ENCODE measurements at regions not wholly inside any gene's neighbourhood (a gene's known extent, or its start where the extent isn't known, plus 50 kb on each side); places are given as distances from the start of the nearest gene placed in this dataset.

- H4K20me1 ChIP-seq (ENCODE audit: insufficient read depth, low read length, poor library complexity, severe bottlenecking) = no peaks in the 10 kb centered on the region
- H2AFZ ChIP-seq (ENCODE audit: low read length) = no peak overlapping the region
- no peaks in the 10 kb centered on the region for H3K36me3 ChIP-seq (ENCODE audit: insufficient read depth, low read length)
- H3K9ac ChIP-seq (ENCODE audit: low read depth, low read length, poor library complexity, severe bottlenecking) = no peak overlapping the region
- H3K4me1 ChIP-seq (ENCODE audit: insufficient read depth, low read length, poor library complexity, severe bottlenecking) = no peaks in the 10 kb centered on the region
- no peak overlapping the region for H3K4me2 ChIP-seq (ENCODE audit: low read depth, low read length, poor library complexity, severe bottlenecking)
- no peaks in the 10 kb centered on the region for H3K9me3 ChIP-seq (ENCODE audit: insufficient read depth, low read depth, low read length)
- H3K79me2 ChIP-seq (ENCODE audit: insufficient read depth, low read length) = no peaks in the 10 kb centered on the region
- no peak overlapping the region for H3K4me3 ChIP-seq (ENCODE audit: low read length, poor library complexity, severe bottlenecking)
- no peaks in the 10 kb centered on the region for H3K9me2 ChIP-seq (replicated peaks; ENCODE audit: low read depth, low read length)
- no peaks in the 10 kb centered on the region for H3K27me3 ChIP-seq (ENCODE audit: insufficient read depth, low read length, poor library complexity, severe bottlenecking)
- TF ChIP-seq CTCF (conservative IDR thresholded peaks at IDR 0.05; ENCODE audit: low read length) = no peak
- no peak for TF ChIP-seq EZH2phosphoT487 (IDR thresholded peaks at IDR 0.05; ENCODE audit: borderline replicate concordance)
- no peaks in the 10 kb centered on the region for H3F3A ChIP-seq (ENCODE audit: low read depth)
Measured at GRCh38 chr2:140064243-140064642, 1284.1 kb upstream of the NXPH2 start.

- no peaks in the 10 kb centered on the region for H3K9me3 ChIP-seq (ENCODE audit: insufficient read depth, low read depth, low read length)
Measured at GRCh38 chr2:140063356-140063755, 1283.2 kb upstream of the NXPH2 start.

GRCh38 chr2:140061240-140061639 is 1281.0 kb upstream of the NXPH2 start:
- Histone ChIP-seq H2AFZ (ENCODE audit: low read length) (no peak overlapping the region), H3K36me3 (ENCODE audit: insufficient read depth, low read length) (no peaks in the 10 kb centered on the region), H4K20me1 (ENCODE audit: insufficient read depth, low read length, poor library complexity, severe bottlenecking) (no peaks in the 10 kb centered on the region), H3K9me3 (ENCODE audit: insufficient read depth, low read depth, low read length) (no peaks in the 10 kb centered on the region), H3K9ac (ENCODE audit: low read depth, low read length, poor library complexity, severe bottlenecking) (no peak overlapping the region), H3K4me3 (ENCODE audit: low read length, poor library complexity, severe bottlenecking) (no peak overlapping the region), H3K9me2 (replicated peaks; ENCODE audit: low read depth, low read length) (no peaks in the 10 kb centered on the region), H3K79me2 (ENCODE audit: insufficient read depth, low read length) (no peaks in the 10 kb centered on the region), H3K27me3 (ENCODE audit: insufficient read depth, low read length, poor library complexity, severe bottlenecking) (no peaks in the 10 kb centered on the region), H3K4me1 (ENCODE audit: insufficient read depth, low read length, poor library complexity, severe bottlenecking) (no peaks in the 10 kb centered on the region), H3K4me2 (ENCODE audit: low read depth, low read length, poor library complexity, severe bottlenecking) (no peak overlapping the region), H3F3A (ENCODE audit: low read depth) (no peaks in the 10 kb centered on the region)
- no peak for TF ChIP-seq CTCF (conservative IDR thresholded peaks at IDR 0.05; ENCODE audit: low read length)
- TF ChIP-seq EZH2phosphoT487 (IDR thresholded peaks at IDR 0.05; ENCODE audit: borderline replicate concordance) = no peak

More at GRCh38 chr2:140063356-140063755, 1283.2 kb upstream of the NXPH2 start:
- no peaks in the 10 kb centered on the region for H3K79me2 ChIP-seq (ENCODE audit: insufficient read depth, low read length)
- no peaks in the 10 kb centered on the region for H3K9me2 ChIP-seq (replicated peaks; ENCODE audit: low read depth, low read length)
- H3K9ac ChIP-seq (ENCODE audit: low read depth, low read length, poor library complexity, severe bottlenecking) = no peak overlapping the region
- no peaks in the 10 kb centered on the region for H3K36me3 ChIP-seq (ENCODE audit: insufficient read depth, low read length)
- H3F3A ChIP-seq (ENCODE audit: low read depth) = no peaks in the 10 kb centered on the region
- no peaks in the 10 kb centered on the region for H4K20me1 ChIP-seq (ENCODE audit: insufficient read depth, low read length, poor library complexity, severe bottlenecking)
- TF ChIP-seq EZH2phosphoT487 (IDR thresholded peaks at IDR 0.05; ENCODE audit: borderline replicate concordance) = no peak
- TF ChIP-seq CTCF (conservative IDR thresholded peaks at IDR 0.05; ENCODE audit: low read length) = no peak
- no peak overlapping the region for H3K4me2 ChIP-seq (ENCODE audit: low read depth, low read length, poor library complexity, severe bottlenecking)
- no peak overlapping the region for H2AFZ ChIP-seq (ENCODE audit: low read length)
- no peak overlapping the region for H3K4me3 ChIP-seq (ENCODE audit: low read length, poor library complexity, severe bottlenecking)
- no peaks in the 10 kb centered on the region for H3K27me3 ChIP-seq (ENCODE audit: insufficient read depth, low read length, poor library complexity, severe bottlenecking)
- H3K4me1 ChIP-seq (ENCODE audit: insufficient read depth, low read length, poor library complexity, severe bottlenecking) = no peaks in the 10 kb centered on the region
